Heart right ventricle (tissue), 16 donors: ENCODE measurements at regions not wholly inside any gene's neighbourhood (a gene's known extent, or its start where the extent isn't known, plus 50 kb on each side); places are given as distances from the start of the nearest gene placed in this dataset.

Experiments
- ATAC-seq, 8 donors: fragments of 200-7000 bp; cut with Tn5 transposase; one replicate each; pipeline ENCODE4 v1.9.1; 2020; ENCODE audit warnings: mild to moderate bottlenecking in 8 of 8, moderate library complexity in 8 of 8, moderate number of reproducible peaks in 1 of 8
- DNase-seq, 2 donors: peaks; one replicate each; pipeline ENCODE4 v3.0.0-alpha.2; 2020
- H3K27ac ChIP-seq, 10 donors: fragments of 200-600 bp; sonication (generic) in 2 of 10; one replicate each; pipeline versions ENCODE4 v1.5.0 to v1.8.0; 2020 to 2022; ENCODE audit warnings: mild to moderate bottlenecking in 3 of 10
- H3K27me3 ChIP-seq, 7 donors: fragments of 200-600 bp; one replicate each; pipeline ENCODE4 v1.8.0; 2021 to 2022; ENCODE audit warnings: mild to moderate bottlenecking in 2 of 7
- H3K36me3 ChIP-seq, 9 donors: fragments of 200-600 bp; sonication (generic) in 1 of 9; one replicate each; pipeline versions ENCODE4 v1.5.0 to v1.8.0; 2020 to 2022; ENCODE audit warnings: mild to moderate bottlenecking in 2 of 9
- H3K4me1 ChIP-seq, 9 donors: fragments of 200-600 bp; sonication (generic) in 1 of 9; one replicate each; pipeline versions ENCODE4 v1.5.0 to v1.8.0; 2020 to 2022; ENCODE audit warnings: mild to moderate bottlenecking in 4 of 9
- H3K4me3 ChIP-seq, 10 donors: fragments of 200-600 bp; sonication (generic) in 2 of 10; one replicate each; pipeline versions ENCODE4 v1.5.0 to v1.8.0; 2020 to 2022; ENCODE audit warnings: mild to moderate bottlenecking in 7 of 10, moderate library complexity in 2 of 10
- H3K9me3 ChIP-seq, 11 donors: fragments of 200-600 bp in 10 of 11; sonication (generic) in 2 of 11; one replicate each; pipeline versions ENCODE4 v1.5.0 to v1.8.0; 2013 to 2022; ENCODE audit warnings: mild to moderate bottlenecking in 2 of 11, control low read depth in 1 of 11, moderate library complexity in 1 of 11
- CTCF ChIP-seq, 9 donors: fragments of 200-600 bp; sonication (generic) in 2 of 9; IDR thresholded peaks; one replicate each; pipeline versions ENCODE4 v1.5.0 to v1.8.0; 2021 to 2022; ENCODE audit warnings: antibody characterized with exemption in 9 of 9, mild to moderate bottlenecking in 5 of 9, moderate library complexity in 1 of 9
- WGBS, 2 donors: extraction: QIAGEN DNeasy Blood & Tissue Kit; methylation state at CpG; one replicate each; pipeline ENCODE4 v1.1.7; 2013; ENCODE audit warnings: inconsistent platforms in 1 of 2; 5-methylcytosine and 5-hydroxymethylcytosine counted together
- intact Hi-C, 10 donors: fragments of 100-400 bp; cut with DNase I; formaldehyde crosslinking; loops; one replicate each; pipeline versions ENCODE4 v1.11.1 to v1.14.2; 2022
- donor health status: Arrhythmogenic right ventricular cardiomyopathy.
- donor health status: ischemic (EF 13 %, LVEDD 7.1; RV severe dilation, severe dysfunction).
- donor health status: healthy with polysubstance abuse.
- donor health status: DM: no; HTN: yes; CAD: no.
- donor health status: DM: no; HTN: no; CAD: no.
- donor health status: ischemic (EF 25% LVEDD 6.9; RV normal size, moderate dysfunction).
- donor health status: ischemic (EF 25% LVEDD 5.7; RV mildly dilated, moderate dysfunction).
- donor health status: healthy.
- donor health status: DM: yes; HTN: yes; CAD: no.
- donor health status: Ischemic cardiomyopathy.
- donor health status: ischemic (EF 35%, LVEDD 5.7; RV mildly dilated, moderate dysfunction).
- donor health status: nonischemic (EF 11% LVEDD 7.7; RV severe dilation, severe dysfunction).
- donor health status: DM: yes; HTN: yes; CAD: no.
- donor health status: PGD.
- donor health status: ischemic (EF 29% LVEDD 5.4; RV normal size, mild dysfunction).
- donor health status: nonischemic (EF 23%, LVEDD 6.1; RV moderate dilation, normal function).

- TF ChIP-seq CTCF (IDR thresholded peaks at IDR 0.05), result no peak
- no peak for ATAC-seq
- Histone ChIP-seq H3K36me3 (no peaks in the 10 kb centered on the region), H3K27me3 (peaks cover 0 to 5% (median 0%) of the 10 kb centered on the region in 7 donors), H3K4me1 (no peaks in the 10 kb centered on the region), H3K27ac (no peak overlapping the region), H3K9me3 (peaks cover 0 to 9% (median 0%) of the 10 kb centered on the region in 11 donors), H3K4me3 (no peak overlapping the region)
- intact Hi-C loops, result no loop called here
- 48 to 69% methylated on average over 3 of the region's 3 CpGs for WGBS, 2 donors
- DNase-seq, result no peak
Observed at GRCh38 chr17:56087199-56087598, 66.1 kb upstream of the ANKFN1 start.

- Histone ChIP-seq H3K27ac (no peak overlapping the region), H3K4me1 (no peaks in the 10 kb centered on the region), H3K9me3 (no peaks in the 10 kb centered on the region), H3K4me3 (no peak overlapping the region), H3K27me3 (peaks cover 0 to 14% (median 0%) of the 10 kb centered on the region in 7 donors), H3K36me3 (no peaks in the 10 kb centered on the region)
- WGBS, 2 donors, result 78 to 81% methylated on average over 3 of the region's 3 CpGs
- no peak for TF ChIP-seq CTCF (IDR thresholded peaks at IDR 0.05)
- ATAC-seq (no peak), DNase-seq (no peak)
- intact Hi-C loops, result no loop called here
Observed at GRCh38 chr17:56096026-56096810, 57.1 kb upstream of the ANKFN1 start.

DNA sequence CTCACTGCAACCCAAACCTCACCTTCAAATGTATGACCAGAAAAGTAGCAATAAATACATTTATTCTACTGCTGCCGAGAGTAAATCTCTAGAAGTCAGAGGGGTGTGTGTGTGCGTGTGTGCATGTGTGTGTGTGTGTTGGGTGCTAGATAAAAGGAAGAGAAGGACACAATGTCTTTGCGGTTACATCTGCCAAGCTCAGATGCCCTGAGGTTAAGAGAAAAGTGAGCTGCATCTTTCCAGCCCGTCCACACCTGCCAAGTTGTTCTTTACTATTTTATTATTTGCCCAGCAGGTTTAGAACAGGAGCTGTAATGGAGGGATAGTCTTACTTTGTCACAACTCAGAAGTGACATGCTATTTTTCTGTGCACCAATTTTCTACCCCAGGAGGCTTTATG lies 54.5 kb upstream of the ANKFN1 start:
- no peak for ATAC-seq
- Histone ChIP-seq H3K4me1 (no peaks in the 10 kb centered on the region), H3K9me3 (no peaks in the 10 kb centered on the region), H3K36me3 (no peaks in the 10 kb centered on the region), H3K27me3 (peaks cover 0 to 19% (median 0%) of the 10 kb centered on the region in 7 donors), H3K4me3 (no peak overlapping the region), H3K27ac (no peak overlapping the region)
- no peak for DNase-seq
- intact Hi-C loops, result no loop called here
- TF ChIP-seq CTCF (IDR thresholded peaks at IDR 0.05), result no peak
- 72 to 80% methylated on average over 4 of the region's 4 CpGs for WGBS, 2 donors

GRCh38 chr17:56099649-56100048 lies 53.6 kb upstream of the ANKFN1 start:
- no peaks in the 10 kb centered on the region for H3K4me1 ChIP-seq
- H3K9me3 ChIP-seq, result no peaks in the 10 kb centered on the region
- no peak overlapping the region for H3K4me3 ChIP-seq
- intact Hi-C loops, result no loop called here
- peaks cover 0 to 15% (median 0%) of the 10 kb centered on the region in 7 donors for H3K27me3 ChIP-seq
- H3K27ac ChIP-seq, result no peak overlapping the region
- no peak for TF ChIP-seq CTCF (IDR thresholded peaks at IDR 0.05)
- ATAC-seq (no peak), DNase-seq (no peak)
- no peaks in the 10 kb centered on the region for H3K36me3 ChIP-seq
- WGBS, 2 donors, result 73 to 77% methylated on average over 5 of the region's 5 CpGs
